GM12875 (cell line): ENCODE measurements at regions not wholly inside any gene's neighbourhood (a gene's known extent, or its start where the extent isn't known, plus 50 kb on each side); places are given as distances from the start of the nearest gene placed in this dataset.

Source experiments
- H3K4me3 ChIP-seq: one replicate; pipeline ENCODE4 v1.5.1; 2011; ENCODE audit warnings: low read depth, low read length, control low read depth
- CTCF ChIP-seq: IDR thresholded peaks from 2 replicates; pipeline ENCODE4 v1.5.1; 2011; ENCODE audit warnings: low read depth, mild to moderate bottlenecking, control low read depth, inconsistent platforms, low read length, moderate library complexity, borderline replicate concordance; ENCODE audit not compliant: insufficient read depth

- no peak overlapping the region for H3K4me3 ChIP-seq
- no peak for TF ChIP-seq CTCF
These were observed 473.5 kb downstream of the FOXG1 start for GRCh38 chr14:29240066-29240465.

GRCh38 chr14:29242755-29243754, 476.5 kb downstream of the FOXG1 start:
- no peak overlapping the region for H3K4me3 ChIP-seq
- TF ChIP-seq CTCF, result no peak

GRCh38 chr14:29255692-29256091, 489.1 kb downstream of the FOXG1 start:
- TF ChIP-seq CTCF, result no peak
- no peak overlapping the region for H3K4me3 ChIP-seq

GRCh38 chr14:29262979-29263378, 496.4 kb downstream of the FOXG1 start:
- no peak for TF ChIP-seq CTCF
- no peak overlapping the region for H3K4me3 ChIP-seq

- TF ChIP-seq CTCF, result no peak
- H3K4me3 ChIP-seq, result no peak overlapping the region
These were observed 498.3 kb downstream of the FOXG1 start for GRCh38 chr14:29264865-29265264.

- no peak overlapping the region for H3K4me3 ChIP-seq
- TF ChIP-seq CTCF, result no peak
These were observed 499.3 kb downstream of the FOXG1 start for GRCh38 chr14:29265852-29266251.

- H3K4me3 ChIP-seq, result no peak overlapping the region
- TF ChIP-seq CTCF, result no peak
These were observed 505.1 kb downstream of the FOXG1 start for GRCh38 chr14:29271669-29272068.
